ENCODE measurements at regions not wholly inside any gene's neighbourhood (a gene's known extent, or its start where the extent isn't known, plus 50 kb on each side); places are given as distances from the start of the nearest gene placed in this dataset.
"Not testable (repeated sequence)": the region's sequence is repeated elsewhere in the genome, so short reads cannot be mapped to it uniquely, and the experiment has no call there.

GRCh38 chr2:34570266-34570872 is 971.3 kb upstream of the FAM98A start:
- FAIRE-seq (no peak), DNase-seq (ENCODE audit: extremely low spot score, insufficient read length, low read depth) (no peak)

- DNase-seq (ENCODE audit: extremely low spot score, insufficient read length, low read depth) (no peak), FAIRE-seq (no peak)
Observed at GRCh38 chr2:34567128-34567527, 968.0 kb upstream of the FAM98A start.

- DNase-seq (ENCODE audit: extremely low spot score, insufficient read length, low read depth) (no peak), FAIRE-seq (no peak)
Observed at GRCh38 chr2:34552337-34552736, 953.2 kb upstream of the FAM98A start.

- FAIRE-seq (no peak), DNase-seq (ENCODE audit: extremely low spot score, insufficient read length, low read depth) (no peak)
Observed at GRCh38 chr2:34549710-34550345, 950.7 kb upstream of the FAM98A start.

GRCh38 chr2:34547900-34548299 is 948.8 kb upstream of the FAM98A start:
- no peak for FAIRE-seq
- DNase-seq (ENCODE audit: extremely low spot score, insufficient read length, low read depth): no peak

- FAIRE-seq (no peak), DNase-seq (ENCODE audit: extremely low spot score, insufficient read length, low read depth) (no peak)
Observed at GRCh38 chr2:34547340-34547739, 948.2 kb upstream of the FAM98A start.

GRCh38 chr2:34545486-34546136 is 946.5 kb upstream of the FAM98A start:
- no peak for FAIRE-seq

GRCh38 chr2:34534761-34535160 is 935.7 kb upstream of the FAM98A start:
- DNase-seq (ENCODE audit: extremely low spot score, insufficient read length, low read depth) (no peak), FAIRE-seq (no peak)

More at GRCh38 chr2:34545486-34546136, 946.5 kb upstream of the FAM98A start:
- no peak for DNase-seq (ENCODE audit: extremely low spot score, insufficient read length, low read depth)

- DNase-seq (ENCODE audit: extremely low spot score, insufficient read length, low read depth) (no peak), FAIRE-seq (no peak)
Observed at GRCh38 chr2:34534341-34534740, 935.2 kb upstream of the FAM98A start.

GRCh38 chr2:34533585-34534183 is 934.6 kb upstream of the FAM98A start:
- no peak for FAIRE-seq

GRCh38 chr2:34529965-34530364 is 930.9 kb upstream of the FAM98A start:
- DNase-seq (ENCODE audit: extremely low spot score, insufficient read length, low read depth) (no peak), FAIRE-seq (no peak)

More at GRCh38 chr2:34533585-34534183, 934.6 kb upstream of the FAM98A start:
- DNase-seq (ENCODE audit: extremely low spot score, insufficient read length, low read depth): no peak

GRCh38 chr2:34523958-34524514 is 924.9 kb upstream of the FAM98A start:
- DNase-seq (ENCODE audit: extremely low spot score, insufficient read length, low read depth): no peak
- FAIRE-seq: no peak

GRCh38 chr2:34519659-34520058 is 920.6 kb upstream of the FAM98A start:
- DNase-seq (ENCODE audit: extremely low spot score, insufficient read length, low read depth) (no peak), FAIRE-seq (no peak)

- DNase-seq (ENCODE audit: extremely low spot score, insufficient read length, low read depth): no peak
- no peak for FAIRE-seq
Observed at GRCh38 chr2:34498561-34498960, 899.5 kb upstream of the FAM98A start.

- not testable (repeated sequence) for DNase-seq (ENCODE audit: extremely low spot score, insufficient read length, low read depth); FAIRE-seq
Observed at GRCh38 chr2:34494192-34494591, 895.1 kb upstream of the FAM98A start.

GRCh38 chr2:34492561-34493455 is 893.7 kb upstream of the FAM98A start:
- FAIRE-seq: no peak

GRCh38 chr2:34486965-34487364 is 887.9 kb upstream of the FAM98A start:
- FAIRE-seq (no peak), DNase-seq (ENCODE audit: extremely low spot score, insufficient read length, low read depth) (no peak)

More at GRCh38 chr2:34492561-34493455, 893.7 kb upstream of the FAM98A start:
- DNase-seq (ENCODE audit: extremely low spot score, insufficient read length, low read depth): no peak

- DNase-seq (ENCODE audit: extremely low spot score, insufficient read length, low read depth) (no peak), FAIRE-seq (no peak)
Observed at GRCh38 chr2:34481542-34481941, 882.4 kb upstream of the FAM98A start.

GRCh38 chr2:34480366-34480765 is 881.3 kb upstream of the FAM98A start:
- no peak for DNase-seq (ENCODE audit: extremely low spot score, insufficient read length, low read depth)
- no peak for FAIRE-seq

- no peak for DNase-seq (ENCODE audit: extremely low spot score, insufficient read length, low read depth)
- no peak for FAIRE-seq
Observed at GRCh38 chr2:34475156-34475555, 876.1 kb upstream of the FAM98A start.
